ENCODE measurements at regions not wholly inside any gene's neighbourhood (a gene's known extent, or its start where the extent isn't known, plus 50 kb on each side); places are given as distances from the start of the nearest gene placed in this dataset.

DNA sequence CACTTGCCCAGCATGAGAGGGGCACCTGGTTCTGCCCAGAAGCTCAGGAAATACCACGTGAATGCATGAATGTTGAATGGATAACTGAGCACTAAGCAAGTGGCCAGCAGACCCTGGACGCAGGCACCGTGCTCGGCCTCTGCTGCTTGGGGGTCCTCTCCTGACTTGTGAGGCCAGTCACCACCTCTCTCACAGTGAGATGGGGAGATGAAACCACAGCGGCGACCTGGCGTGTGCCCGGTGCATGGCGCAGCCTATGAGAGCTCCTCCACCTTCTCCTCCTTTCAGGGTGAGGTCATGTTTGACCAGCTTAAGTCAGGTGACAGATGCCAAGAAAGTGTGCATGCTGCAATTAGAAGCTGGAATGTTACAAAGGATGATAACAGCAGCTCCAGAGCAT, 75.5 kb downstream of the HMX1 start:
- H3K4me3 ChIP-seq: no peak overlapping the region
- no peak for DNase-seq (ENCODE audit: low spot score)
- no peak overlapping the region for H3K27ac ChIP-seq
- TF ChIP-seq, protein P1, sequence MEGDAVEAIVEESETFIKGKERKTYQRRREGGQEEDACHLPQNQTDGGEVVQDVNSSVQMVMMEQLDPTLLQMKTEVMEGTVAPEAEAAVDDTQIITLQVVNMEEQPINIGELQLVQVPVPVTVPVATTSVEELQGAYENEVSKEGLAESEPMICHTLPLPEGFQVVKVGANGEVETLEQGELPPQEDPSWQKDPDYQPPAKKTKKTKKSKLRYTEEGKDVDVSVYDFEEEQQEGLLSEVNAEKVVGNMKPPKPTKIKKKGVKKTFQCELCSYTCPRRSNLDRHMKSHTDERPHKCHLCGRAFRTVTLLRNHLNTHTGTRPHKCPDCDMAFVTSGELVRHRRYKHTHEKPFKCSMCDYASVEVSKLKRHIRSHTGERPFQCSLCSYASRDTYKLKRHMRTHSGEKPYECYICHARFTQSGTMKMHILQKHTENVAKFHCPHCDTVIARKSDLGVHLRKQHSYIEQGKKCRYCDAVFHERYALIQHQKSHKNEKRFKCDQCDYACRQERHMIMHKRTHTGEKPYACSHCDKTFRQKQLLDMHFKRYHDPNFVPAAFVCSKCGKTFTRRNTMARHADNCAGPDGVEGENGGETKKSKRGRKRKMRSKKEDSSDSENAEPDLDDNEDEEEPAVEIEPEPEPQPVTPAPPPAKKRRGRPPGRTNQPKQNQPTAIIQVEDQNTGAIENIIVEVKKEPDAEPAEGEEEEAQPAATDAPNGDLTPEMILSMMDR (IDR thresholded peaks at IDR 0.05): no peak

GRCh38 chr4:8795140-8795539, 76.5 kb downstream of the HMX1 start:
- TF ChIP-seq, protein P1 (IDR thresholded peaks at IDR 0.05): no peak
- H3K27ac ChIP-seq: no peak overlapping the region
- no peak for DNase-seq (ENCODE audit: low spot score)
- no peak overlapping the region for H3K4me3 ChIP-seq

- no peak overlapping the region for H3K27ac ChIP-seq
- no peak for DNase-seq (ENCODE audit: low spot score)
- TF ChIP-seq, protein P1 (IDR thresholded peaks at IDR 0.05): no peak
- no peak overlapping the region for H3K4me3 ChIP-seq
Measured at GRCh38 chr4:8794491-8794890, 77.1 kb downstream of the HMX1 start.

DNA sequence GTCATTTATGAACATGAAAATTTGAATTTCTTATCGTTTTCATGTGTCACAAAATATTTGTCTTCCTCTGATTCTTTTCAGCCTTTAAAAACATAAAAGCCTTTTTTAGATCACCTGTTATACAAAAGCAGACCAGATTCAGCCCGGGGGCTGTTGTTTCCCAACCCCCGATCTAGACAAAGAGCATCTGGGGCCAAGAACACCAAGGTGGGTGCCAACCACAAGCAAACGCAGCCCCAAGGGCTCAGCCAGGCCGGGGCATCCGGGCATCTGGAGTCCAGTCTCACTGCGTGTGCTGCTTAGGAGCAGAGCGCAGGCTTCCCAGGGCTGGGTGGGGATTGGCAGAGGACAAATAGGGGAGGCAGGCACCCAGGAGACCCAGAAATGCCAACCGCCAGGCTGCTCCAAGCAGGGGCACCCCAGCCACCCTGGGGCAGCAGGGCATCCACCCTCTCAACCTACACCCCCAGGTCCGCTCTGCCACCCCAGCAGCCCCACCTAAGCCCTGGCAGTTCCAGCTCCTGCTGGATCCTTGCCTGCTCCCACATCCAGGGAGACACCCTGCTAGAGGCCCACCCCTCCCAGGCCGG, 78.0 kb downstream of the HMX1 start:
- H3K27ac ChIP-seq: no peak overlapping the region
- H3K4me3 ChIP-seq: no peak overlapping the region
- TF ChIP-seq, protein P1 (IDR thresholded peaks at IDR 0.05): no peak
- DNase-seq (ENCODE audit: low spot score): no peak

GRCh38 chr4:8792491-8792890, 79.1 kb downstream of the HMX1 start:
- Histone ChIP-seq H3K27ac (no peak overlapping the region), H3K4me3 (no peak overlapping the region)
- TF ChIP-seq, protein P1 (IDR thresholded peaks at IDR 0.05): no peak
- no peak for DNase-seq (ENCODE audit: low spot score)

- no peak for DNase-seq (ENCODE audit: low spot score)
- Histone ChIP-seq H3K4me3 (no peak overlapping the region), H3K27ac (no peak overlapping the region)
- TF ChIP-seq, protein P1 (IDR thresholded peaks at IDR 0.05): no peak
Measured at GRCh38 chr4:8791609-8792008, 80.0 kb downstream of the HMX1 start.

DNA sequence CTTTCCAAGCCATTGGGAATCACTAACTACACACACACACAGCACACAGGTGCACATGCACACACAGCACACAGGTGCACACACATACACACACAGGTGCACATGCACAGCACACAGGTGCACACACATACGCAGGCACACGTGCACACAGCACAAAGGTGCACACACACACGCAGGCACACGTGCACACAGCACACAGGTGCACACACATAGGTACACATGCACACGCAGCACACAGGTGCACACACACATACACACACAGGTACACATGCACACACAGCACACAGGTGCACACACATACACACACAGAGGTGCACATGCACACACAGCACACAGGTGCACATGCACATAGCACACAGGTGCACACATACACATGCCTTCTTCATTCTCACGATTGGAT, 80.9 kb downstream of the HMX1 start:
- no peak overlapping the region for H3K4me3 ChIP-seq
- DNase-seq (ENCODE audit: low spot score): no peak
- no peak overlapping the region for H3K27ac ChIP-seq
- TF ChIP-seq, protein P1 (IDR thresholded peaks at IDR 0.05): no peak

Data from coronary artery (tissue), 2 donors.